SK-N-SH treated with all-trans-retinoic acid at 6 μM for 48 hours (cell line): ENCODE measurements at regions not wholly inside any gene's neighbourhood (a gene's known extent, or its start where the extent isn't known, plus 50 kb on each side); places are given as distances from the start of the nearest gene placed in this dataset.

Experiments
- ATAC-seq: fragments of 200-7000 bp; cut with Tn5 transposase; 3 replicates; pipeline ENCODE4 v1.9.1; 2020; ENCODE audit warnings: mild to moderate bottlenecking, moderate library complexity
- BACH2 ChIP-seq: fragments of 250-450 bp; sonication (Bioruptor Pico); IDR thresholded peaks from 2 replicates; pipeline ENCODE4 v1.9.0; 2021; ENCODE audit warnings: mild to moderate bottlenecking, borderline replicate concordance
- CREB5 ChIP-seq: fragments of 250-450 bp; sonication (Bioruptor Pico); IDR thresholded peaks from 2 replicates; pipeline ENCODE4 v1.5.1; 2020; ENCODE audit warnings: low read depth, mild to moderate bottlenecking, moderate library complexity
- CSDC2 ChIP-seq: fragments of 250-450 bp; sonication (Bioruptor Pico); IDR thresholded peaks from 2 replicates; pipeline ENCODE4 v1.5.0; 2020; ENCODE audit warnings: mild to moderate bottlenecking, moderate library complexity
- CSRNP3 ChIP-seq: fragments of 250-450 bp; sonication (Bioruptor Pico); IDR thresholded peaks from 2 replicates; pipeline ENCODE4 v1.5.1; 2021; ENCODE audit warnings: mild to moderate bottlenecking, moderate library complexity
- ESRRG ChIP-seq: fragments of 250-450 bp; sonication (Bioruptor Pico); IDR thresholded peaks from 2 replicates; pipeline ENCODE4 v1.6.1; 2021; ENCODE audit warnings: mild to moderate bottlenecking
- GLIS3 ChIP-seq: fragments of 250-450 bp; sonication (Bioruptor Pico); IDR thresholded peaks from 2 replicates; pipeline ENCODE4 v1.5.0; 2020; ENCODE audit warnings: mild to moderate bottlenecking, moderate library complexity
- ISL1 ChIP-seq: fragments of 250-450 bp; sonication (Bioruptor Pico); IDR thresholded peaks from 2 replicates; pipeline ENCODE4 v2.1.2; 2022; ENCODE audit warnings: mild to moderate bottlenecking, moderate library complexity
- OSR1 ChIP-seq: fragments of 250-450 bp; sonication (Bioruptor Pico); IDR thresholded peaks from 2 replicates; pipeline ENCODE4 v1.8.0; 2022; ENCODE audit warnings: moderate library complexity, mild to moderate bottlenecking, inconsistent platforms
- PATZ1 ChIP-seq: fragments of 250-450 bp; sonication (Bioruptor Pico); IDR thresholded peaks from 2 replicates; pipeline ENCODE4 v1.8.0; 2020; ENCODE audit warnings: mild to moderate bottlenecking, moderate library complexity, borderline replicate concordance
- POU6F1 ChIP-seq: fragments of 250-450 bp; sonication (Bioruptor Pico); IDR thresholded peaks from 2 replicates; pipeline ENCODE4 v1.8.0; 2021; ENCODE audit warnings: low read depth, mild to moderate bottlenecking, moderate library complexity, borderline replicate concordance
- RARB ChIP-seq: fragments of 250-450 bp; sonication (Bioruptor Pico); IDR thresholded peaks from 2 replicates; pipeline ENCODE4 v1.8.0; 2021; ENCODE audit warnings: mild to moderate bottlenecking, moderate library complexity
- SNAI2 ChIP-seq: fragments of 250-450 bp; sonication (Bioruptor Pico); IDR thresholded peaks from 2 replicates; pipeline ENCODE4 v1.5.0; 2020; ENCODE audit warnings: mild to moderate bottlenecking, moderate library complexity
- TCF4 ChIP-seq: fragments of 250-450 bp; sonication (Bioruptor Pico); IDR thresholded peaks from 2 replicates; pipeline ENCODE4 v1.8.0; 2021; ENCODE audit warnings: mild to moderate bottlenecking, moderate library complexity, borderline replicate concordance
- TSHZ2 ChIP-seq: fragments of 250-450 bp; sonication (Bioruptor Pico); IDR thresholded peaks from 2 replicates; pipeline ENCODE4 v1.5.0; 2020; ENCODE audit warnings: mild to moderate bottlenecking, moderate library complexity
- ZC3H10 ChIP-seq: fragments of 250-450 bp; sonication (Bioruptor Pico); IDR thresholded peaks from 2 replicates; pipeline ENCODE4 v1.5.1; 2021; ENCODE audit warnings: mild to moderate bottlenecking, moderate library complexity
- ZFP3 ChIP-seq: fragments of 250-450 bp; sonication (Bioruptor Pico); IDR thresholded peaks from 2 replicates; pipeline ENCODE4 v1.5.0; 2020; ENCODE audit warnings: mild to moderate bottlenecking, moderate library complexity
- ZFP30 ChIP-seq: fragments of 450-650 bp; formaldehyde crosslinking; IDR thresholded peaks from 2 replicates; pipeline ENCODE4 v1.5.0; 2022; ENCODE audit warnings: mild to moderate bottlenecking, moderate library complexity
- ZNF565 ChIP-seq: fragments of 450-650 bp; formaldehyde crosslinking; conservative IDR thresholded peaks from 2 replicates; pipeline ENCODE4 v1.5.0; 2020; ENCODE audit warnings: low read depth, mild to moderate bottlenecking, moderate library complexity
- ZNF70 ChIP-seq: fragments of 450-650 bp; formaldehyde crosslinking; IDR thresholded peaks from 2 replicates; pipeline ENCODE4 v1.5.0; 2020; ENCODE audit warnings: mild to moderate bottlenecking, moderate library complexity
- ZNF8 ChIP-seq: fragments of 450-650 bp; formaldehyde crosslinking; IDR thresholded peaks from 2 replicates; pipeline ENCODE4 v1.5.0; 2020; ENCODE audit warnings: mild to moderate bottlenecking, moderate library complexity

- no peak for ATAC-seq
- TF ChIP-seq BACH2 (CRISPR knock-in tag) (no peak), PATZ1 (CRISPR knock-in tag) (no peak), ISL1 (CRISPR knock-in tag) (no peak), ZC3H10 (no peak)
- TF ChIP-seq, all 23 proteins: peak for 0
Observed at GRCh38 chr12:116459916-116460663, 99.1 kb upstream of the MAP1LC3B2 start.

GRCh38 chr12:116461060-116461459 is 98.1 kb upstream of the MAP1LC3B2 start:
- ATAC-seq = no peak
- no peak for TF ChIP-seq GLIS3 (CRISPR knock-in tag)
- TF ChIP-seq TSHZ2 (CRISPR knock-in tag) = no peak
- TF ChIP-seq ZNF70 = no peak
- TF ChIP-seq ZFP3 (CRISPR knock-in tag) = no peak
- TF ChIP-seq CSRNP3 = no peak
- no peak for TF ChIP-seq RARB
- TF ChIP-seq POU6F1 (CRISPR knock-in tag) = no peak
- TF ChIP-seq ZNF8 (CRISPR knock-in tag) = no peak
- TF ChIP-seq PATZ1 (CRISPR knock-in tag) = no peak
- TF ChIP-seq CSDC2 (CRISPR knock-in tag) = no peak
- no peak for TF ChIP-seq ZNF565
- no peak for TF ChIP-seq OSR1 (CRISPR knock-in tag)
- no peak for TF ChIP-seq ISL1 (CRISPR knock-in tag)
- no peak for TF ChIP-seq ESRRG (CRISPR knock-in tag)
- no peak for TF ChIP-seq SNAI2
- no peak for TF ChIP-seq ZFP30 (CRISPR knock-in tag)

GRCh38 chr12:116463366-116463765 is 95.8 kb upstream of the MAP1LC3B2 start:
- ATAC-seq = no peak
- TF ChIP-seq SNAI2 (no peak), CREB5 (CRISPR knock-in tag) (no peak), TCF4 (no peak), OSR1 (CRISPR knock-in tag) (no peak)
